ENCODE measurements at regions not wholly inside any gene's neighbourhood (a gene's known extent, or its start where the extent isn't known, plus 50 kb on each side); places are given as distances from the start of the nearest gene placed in this dataset.
"Not testable (repeated sequence)": the region's sequence is repeated elsewhere in the genome, so short reads cannot be mapped to it uniquely, and the experiment has no call there.

DNA sequence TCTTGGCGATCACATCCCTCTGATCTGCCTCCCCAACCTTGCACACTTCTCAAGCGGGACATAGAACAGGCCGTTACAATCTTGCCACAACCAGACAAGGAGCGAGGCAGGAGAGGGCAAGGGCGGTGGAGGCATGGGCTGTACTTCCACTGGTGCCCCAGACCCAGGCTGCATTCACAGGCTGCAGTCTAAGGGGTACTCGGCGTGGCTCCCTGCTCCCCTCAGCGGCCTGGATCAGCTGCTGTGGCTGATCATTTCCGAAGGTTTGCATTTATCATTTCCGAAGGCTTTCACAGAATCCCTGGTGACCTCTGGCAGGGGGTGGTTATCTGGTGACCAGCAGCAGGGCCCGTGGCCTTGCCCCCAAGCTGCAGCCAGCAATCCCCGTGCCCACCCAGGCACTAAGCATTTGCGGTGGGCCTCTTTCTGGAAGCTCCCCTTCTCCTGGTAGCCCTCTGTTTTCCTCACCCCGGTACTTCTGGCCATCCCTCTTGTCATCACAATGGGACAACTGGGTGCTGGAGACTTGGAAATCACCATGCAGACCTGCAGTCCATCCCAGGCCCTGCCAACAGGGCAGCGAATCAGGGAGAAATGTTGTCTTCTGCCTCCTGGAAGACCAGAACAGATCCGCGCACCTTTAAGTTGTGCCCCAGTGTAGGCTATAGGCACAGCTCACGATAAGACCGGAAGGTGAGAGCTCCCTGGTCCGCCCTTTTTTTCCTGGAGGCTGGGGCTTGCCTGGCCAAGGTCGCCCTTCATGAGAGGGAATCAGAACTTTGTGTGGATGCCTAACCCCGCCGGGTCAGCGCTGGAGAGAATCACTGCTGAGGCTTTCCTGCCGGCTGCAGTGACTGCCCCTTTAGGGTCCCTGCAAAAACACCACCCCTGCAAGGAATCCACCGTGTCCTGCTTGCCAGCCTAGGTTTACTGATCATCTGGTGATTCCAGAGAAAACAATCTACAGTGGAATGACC lies 1739.1 kb downstream of the TP53TG3F start:
- Mint-ChIP-seq H3K27ac (no peak overlapping the region), H3K9me3 (peaks cover 11% of the 10 kb centered on the region), H3K27me3 (no peaks in the 10 kb centered on the region)

DNA sequence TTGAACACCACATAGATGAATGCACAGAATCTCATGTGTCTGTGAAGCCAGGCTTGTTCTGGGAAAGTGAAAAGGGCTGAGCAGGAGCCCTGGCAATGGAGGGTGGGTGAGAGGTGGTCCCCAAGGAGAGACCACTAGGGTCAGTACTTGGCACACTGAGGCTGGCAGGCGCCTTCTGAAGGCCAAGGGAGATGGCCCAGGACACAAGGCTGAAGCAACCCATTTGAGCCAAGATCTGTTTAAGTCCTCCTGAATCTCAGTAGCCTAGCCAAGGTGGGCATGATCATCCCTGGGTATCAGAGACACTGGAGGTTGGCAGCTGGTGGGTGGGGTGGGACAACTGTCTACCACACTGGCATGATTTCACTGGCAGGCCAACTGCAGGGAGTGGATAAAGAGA lies 1741.2 kb downstream of the TP53TG3F start:
- Mint-ChIP-seq H3K27me3 (no peaks in the 10 kb centered on the region), H3K27ac (no peak overlapping the region), H3K4me1 (no peaks in the 10 kb centered on the region), H3K4me3 (no peak overlapping the region), H3K36me3 (no peaks in the 10 kb centered on the region), H3K9me3 (peaks cover 7% of the 10 kb centered on the region)
- no peak for DNase-seq

More for the DNA sequence above, 1739.1 kb downstream of the TP53TG3F start:
- Mint-ChIP-seq H3K36me3 (no peaks in the 10 kb centered on the region), H3K4me3 (no peak overlapping the region), H3K4me1 (no peaks in the 10 kb centered on the region)
- no peak for DNase-seq

DNA sequence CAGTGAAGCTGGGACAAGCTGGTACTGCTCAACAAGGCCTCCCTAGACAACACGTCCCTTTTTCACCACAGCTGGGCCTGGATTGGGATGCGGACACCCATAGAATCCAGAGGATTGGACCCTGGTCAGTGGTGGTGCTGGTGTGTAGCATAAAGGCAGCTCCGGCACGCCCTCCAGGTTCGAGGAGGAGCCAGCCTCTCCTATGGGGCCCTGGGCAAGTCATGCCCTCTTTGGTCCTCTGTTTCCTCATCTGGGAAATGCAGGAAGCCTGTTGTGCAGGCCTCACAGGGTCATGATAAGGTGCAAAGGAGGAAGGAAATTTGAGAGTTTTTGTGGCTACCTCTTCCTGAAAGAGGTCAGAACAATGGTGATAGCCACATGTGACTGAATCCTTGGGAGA lies 1741.7 kb downstream of the TP53TG3F start:
- H3K36me3 Mint-ChIP-seq = no peaks in the 10 kb centered on the region
- no peak overlapping the region for H3K4me3 Mint-ChIP-seq
- H3K27me3 Mint-ChIP-seq = no peaks in the 10 kb centered on the region
- no peak for DNase-seq
- H3K27ac Mint-ChIP-seq = no peak overlapping the region
- no peaks in the 10 kb centered on the region for H3K4me1 Mint-ChIP-seq
- H3K9me3 Mint-ChIP-seq = peaks cover 8% of the 10 kb centered on the region

DNA sequence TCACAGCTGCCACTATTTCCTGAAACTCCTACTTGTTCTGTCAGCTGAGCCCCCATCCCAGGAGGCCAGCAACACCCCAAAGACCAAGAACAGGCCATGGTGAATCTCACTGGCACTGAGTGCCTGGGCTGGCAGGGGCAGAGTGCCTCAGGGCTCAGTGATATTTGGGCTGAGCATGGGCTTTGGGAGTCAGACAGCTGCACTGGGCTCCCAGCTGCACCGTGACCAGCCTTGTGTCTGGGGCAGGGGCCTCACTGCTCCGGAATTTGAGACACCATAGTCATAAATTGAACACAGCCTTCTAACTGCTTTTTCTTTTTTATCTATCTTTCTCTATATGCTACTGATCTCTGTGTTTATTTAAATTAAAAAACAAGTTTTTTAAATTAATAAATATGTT lies 1744.2 kb downstream of the TP53TG3F start:
- Mint-ChIP-seq H3K4me1 (no peaks in the 10 kb centered on the region), H3K4me3 (no peak overlapping the region), H3K27me3 (no peaks in the 10 kb centered on the region), H3K27ac (no peak overlapping the region), H3K9me3 (peaks cover 9% of the 10 kb centered on the region), H3K36me3 (no peaks in the 10 kb centered on the region)
- DNase-seq = no peak

DNA sequence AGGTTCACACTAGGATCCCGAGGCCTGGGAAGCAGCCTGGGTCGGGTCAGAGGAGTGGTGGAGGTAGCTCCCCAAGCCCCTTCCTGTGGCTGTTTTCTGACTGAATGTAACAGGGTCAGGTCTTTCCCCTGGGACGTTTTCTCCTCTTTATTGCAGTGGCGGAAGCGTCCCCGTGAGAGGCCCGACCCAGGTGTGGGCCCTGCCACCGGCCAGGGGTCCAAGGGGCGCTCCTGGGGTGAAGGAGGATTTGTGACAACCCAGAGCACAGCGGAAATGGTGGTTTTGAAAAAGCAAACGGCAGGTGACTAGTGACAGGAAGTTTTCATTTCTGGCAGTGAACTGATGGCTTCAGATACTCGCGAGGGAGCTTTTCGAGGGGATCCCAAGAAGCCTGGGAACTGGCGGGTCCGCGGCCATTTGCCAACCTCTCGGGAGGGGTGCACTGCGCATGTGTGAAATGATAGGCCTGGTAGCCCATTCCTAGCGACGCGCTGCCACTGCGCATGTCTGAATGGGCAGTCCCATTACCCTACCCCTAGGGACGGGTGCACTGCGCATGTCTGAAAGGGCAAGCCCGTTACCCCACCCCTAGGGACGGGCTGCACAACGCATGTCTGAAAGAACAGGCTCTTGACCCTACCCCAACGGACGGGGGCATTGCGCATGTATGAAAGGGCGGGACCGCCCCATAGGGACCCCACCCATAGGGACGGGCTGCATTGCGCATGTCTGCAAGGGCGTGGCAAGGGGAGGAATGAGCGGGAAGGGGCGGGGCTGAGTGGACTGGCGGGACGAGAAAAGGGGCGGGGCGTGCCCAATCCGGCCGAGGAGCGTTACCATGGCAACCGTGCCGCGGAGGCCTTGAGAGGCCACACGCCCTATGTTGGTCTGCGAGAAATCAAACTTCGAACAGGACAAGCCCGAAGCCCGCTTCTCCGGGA lies 1747.9 kb downstream of the TP53TG3F start:
- Mint-ChIP-seq H3K4me3 (no peak overlapping the region), H3K27me3 (no peaks in the 10 kb centered on the region), H3K27ac (no peak overlapping the region), H3K9me3 (peaks cover 6% of the 10 kb centered on the region), H3K36me3 (no peaks in the 10 kb centered on the region), H3K4me1 (no peaks in the 10 kb centered on the region)
- DNase-seq = no peak

DNA sequence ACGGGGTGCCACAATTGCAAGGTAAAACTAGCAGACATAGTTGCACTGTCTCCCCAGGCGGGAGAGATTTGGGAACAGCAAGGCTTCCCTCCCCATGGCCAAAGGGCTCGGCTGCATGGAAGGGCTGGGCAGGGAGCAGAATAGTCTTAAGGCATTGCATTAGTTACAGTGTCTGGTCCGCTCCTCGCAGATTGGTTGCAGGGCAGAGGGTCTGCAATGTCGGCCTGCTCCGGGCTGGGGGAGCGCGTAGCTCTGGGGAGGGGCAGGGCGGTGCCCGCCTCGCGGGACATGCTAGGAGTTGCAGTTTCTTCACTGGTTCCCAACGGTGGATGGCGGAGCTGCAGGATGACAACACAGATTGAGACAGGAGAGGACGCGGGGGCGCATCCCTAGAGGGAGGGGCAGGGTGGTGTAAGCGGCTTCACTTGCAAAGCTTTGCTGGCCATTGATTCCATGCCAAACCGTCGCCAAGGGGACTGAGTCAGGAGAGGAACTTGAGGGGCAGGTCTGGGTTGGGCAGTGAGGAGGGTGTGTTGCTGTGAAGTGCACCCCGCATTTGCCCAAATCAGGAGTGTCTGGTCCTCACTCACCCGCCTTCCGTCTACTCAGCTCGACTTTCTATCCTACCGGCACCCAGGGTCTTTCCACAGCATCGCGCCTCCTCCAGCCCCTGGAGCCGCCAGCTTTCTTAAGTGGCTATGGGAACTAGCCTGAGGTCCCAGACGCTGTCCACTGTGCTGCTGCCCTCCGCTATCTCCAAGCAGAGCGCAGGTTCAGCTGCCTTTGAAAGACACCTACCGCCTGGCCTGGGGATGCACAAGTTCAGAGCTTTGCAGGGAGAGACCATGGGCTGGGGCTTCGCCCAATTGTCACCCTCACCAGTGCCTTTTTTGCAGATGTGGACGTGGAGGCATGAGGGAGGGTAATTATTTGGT lies 1748.9 kb downstream of the TP53TG3F start:
- H3K27ac Mint-ChIP-seq = no peak overlapping the region
- H3K4me3 Mint-ChIP-seq = no peak overlapping the region
- no peaks in the 10 kb centered on the region for H3K27me3 Mint-ChIP-seq
- H3K4me1 Mint-ChIP-seq = no peaks in the 10 kb centered on the region
- no peaks in the 10 kb centered on the region for H3K36me3 Mint-ChIP-seq
- peaks cover 6% of the 10 kb centered on the region for H3K9me3 Mint-ChIP-seq
- no peak for DNase-seq

DNA sequence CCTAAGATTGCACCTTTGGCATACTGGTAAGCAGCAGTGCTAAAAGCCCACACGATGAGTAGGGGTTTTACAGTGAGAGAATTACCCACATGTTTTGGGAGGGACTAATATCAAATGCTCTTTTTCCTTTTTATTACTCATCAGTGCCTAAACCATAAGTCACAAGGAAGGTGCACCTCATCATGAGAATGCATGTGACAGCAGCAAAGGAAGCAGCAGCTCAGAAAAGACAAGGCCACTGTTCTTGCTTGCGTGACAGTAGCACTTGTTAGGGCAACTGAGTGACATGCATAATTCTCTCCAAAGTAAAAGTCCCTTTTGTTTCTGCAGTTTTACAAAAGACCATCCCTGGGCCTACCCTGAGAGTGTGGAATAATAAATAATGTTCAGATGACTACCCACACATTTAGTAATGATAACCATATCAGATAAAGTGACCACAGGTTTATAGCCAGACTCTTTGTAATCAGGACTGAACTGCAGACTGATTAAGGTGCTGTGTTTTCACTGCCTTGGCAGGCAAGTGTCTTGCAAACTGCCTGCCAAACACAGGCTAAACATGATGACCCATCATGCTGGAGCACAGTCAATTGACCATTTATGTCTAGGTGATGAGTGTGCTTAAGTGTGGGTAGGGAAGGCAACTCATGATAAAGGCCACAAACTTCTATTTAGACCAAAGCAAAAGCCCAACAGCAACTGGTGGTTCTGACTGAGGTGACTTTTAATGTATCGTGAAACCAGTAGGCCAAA lies 1751.4 kb downstream of the TP53TG3F start:
- Mint-ChIP-seq H3K4me3 (no peak overlapping the region), H3K27ac (no peak overlapping the region), H3K27me3 (no peaks in the 10 kb centered on the region), H3K36me3 (no peaks in the 10 kb centered on the region), H3K9me3 (peaks cover 9% of the 10 kb centered on the region), H3K4me1 (no peaks in the 10 kb centered on the region)
- no peak for DNase-seq

DNA sequence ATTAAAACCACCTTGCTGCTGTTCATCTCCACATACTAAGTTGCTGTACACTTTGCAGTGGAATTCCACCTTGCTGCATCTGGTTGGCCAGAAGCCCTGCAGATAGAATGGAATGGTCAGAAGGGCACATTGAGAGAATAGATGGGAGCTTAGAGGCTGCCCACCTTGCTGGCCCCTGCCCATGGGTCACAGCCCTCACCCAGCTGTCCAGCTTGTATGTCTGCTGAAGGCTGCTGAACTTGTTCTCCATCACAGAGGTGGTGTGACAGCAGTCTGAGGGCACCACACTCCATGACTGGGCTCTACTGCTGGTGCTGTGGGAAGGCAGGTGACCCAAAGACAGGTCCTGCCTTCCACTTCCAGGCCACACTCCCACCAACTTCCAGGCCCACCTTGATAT lies 1755.4 kb downstream of the TP53TG3F start:
- Mint-ChIP-seq H3K27me3 (no peaks in the 10 kb centered on the region), H3K36me3 (no peaks in the 10 kb centered on the region), H3K4me3 (no peak overlapping the region), H3K27ac (no peak overlapping the region), H3K4me1 (no peaks in the 10 kb centered on the region), H3K9me3 (peaks cover 13% of the 10 kb centered on the region)
- DNase-seq = no peak

DNA sequence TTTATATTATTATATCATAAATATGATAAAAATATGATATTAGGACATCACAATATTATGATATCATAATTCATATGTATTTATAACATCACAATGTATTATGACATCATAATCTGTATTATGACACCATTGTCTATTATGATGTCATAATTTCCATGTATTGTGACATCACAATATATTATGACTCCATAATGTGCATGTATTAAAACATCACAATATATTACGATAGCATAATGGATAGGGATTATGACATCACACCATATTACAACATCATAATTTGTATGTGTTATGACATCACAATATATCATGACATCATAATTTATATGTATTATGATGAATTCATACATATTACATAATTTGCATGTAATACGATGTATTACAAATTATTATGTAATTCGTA lies 1755.9 kb downstream of the TP53TG3F start:
- no peaks in the 10 kb centered on the region for H3K4me1 Mint-ChIP-seq
- H3K9me3 Mint-ChIP-seq = peaks cover 11% of the 10 kb centered on the region
- no peak overlapping the region for H3K27ac Mint-ChIP-seq
- DNase-seq = no peak
- no peaks in the 10 kb centered on the region for H3K27me3 Mint-ChIP-seq
- no peak overlapping the region for H3K4me3 Mint-ChIP-seq
- H3K36me3 Mint-ChIP-seq = no peaks in the 10 kb centered on the region

DNA sequence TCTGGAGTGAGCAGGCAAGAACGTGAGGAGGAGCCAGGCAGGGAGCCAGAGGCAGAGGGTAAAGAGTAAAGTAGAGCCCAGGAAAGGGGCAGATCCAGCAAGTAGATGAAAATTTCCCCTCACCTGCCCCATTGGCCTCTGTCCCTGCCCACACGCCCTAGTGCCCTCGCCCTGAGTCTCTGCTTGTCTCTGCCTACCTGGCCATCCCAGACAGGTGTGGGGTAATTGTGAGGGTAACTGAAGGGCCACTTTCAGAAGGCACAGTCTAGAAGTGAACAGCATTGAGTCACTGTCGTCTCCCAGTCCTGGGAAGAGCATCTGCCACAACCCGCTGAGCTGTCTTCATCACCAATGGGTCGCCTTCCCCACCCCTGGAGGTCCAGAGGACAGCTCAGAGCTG lies 1756.8 kb downstream of the TP53TG3F start:
- H3K36me3 Mint-ChIP-seq, H3K27me3 Mint-ChIP-seq, DNase-seq, H3K27ac Mint-ChIP-seq, H3K4me1 Mint-ChIP-seq, H3K4me3 Mint-ChIP-seq: not testable (repeated sequence)
- H3K9me3 Mint-ChIP-seq = peaks cover 13% of the 10 kb centered on the region

DNA sequence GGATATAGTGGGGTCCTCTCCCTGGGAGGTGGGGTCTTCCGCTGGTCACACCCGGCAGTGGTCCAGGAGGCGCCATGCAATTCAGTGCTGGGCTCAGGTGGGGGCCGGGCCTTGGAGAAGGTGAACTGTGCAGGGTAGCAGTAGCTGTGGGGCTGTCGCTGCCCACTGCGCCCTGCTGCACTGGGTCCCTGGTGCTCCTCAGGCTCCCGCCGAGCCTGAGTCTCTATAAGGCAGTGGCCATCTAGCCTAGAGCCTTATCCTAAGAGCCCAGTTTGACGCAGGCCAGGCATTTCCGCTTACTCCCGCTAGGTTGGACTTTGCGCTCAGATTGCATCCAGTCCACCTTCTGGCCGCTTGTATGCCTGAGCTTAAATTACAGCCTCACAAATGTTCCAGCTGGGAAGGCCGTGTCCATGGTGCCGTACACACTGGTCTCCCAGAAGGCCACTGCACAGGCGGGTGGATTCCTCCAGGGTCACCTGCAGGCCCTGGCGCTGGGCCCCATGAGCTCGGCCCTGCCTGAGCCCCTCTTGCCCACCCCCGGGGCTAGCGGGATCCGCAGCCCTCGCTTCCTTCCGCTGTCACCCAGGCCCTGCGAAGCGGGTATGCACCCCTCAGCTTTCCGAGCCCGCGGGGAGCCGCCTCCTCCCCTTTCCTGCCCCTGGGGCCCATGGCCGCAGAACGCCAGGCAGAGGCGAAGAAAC lies 1762.2 kb downstream of the TP53TG3F start:
- no peaks in the 10 kb centered on the region for H3K4me1 Mint-ChIP-seq
- DNase-seq = no peak
- no peaks in the 10 kb centered on the region for H3K36me3 Mint-ChIP-seq
- no peak overlapping the region for H3K27ac Mint-ChIP-seq
- no peak overlapping the region for H3K4me3 Mint-ChIP-seq
- H3K9me3 Mint-ChIP-seq = peaks cover 17% of the 10 kb centered on the region
- no peaks in the 10 kb centered on the region for H3K27me3 Mint-ChIP-seq

DNA sequence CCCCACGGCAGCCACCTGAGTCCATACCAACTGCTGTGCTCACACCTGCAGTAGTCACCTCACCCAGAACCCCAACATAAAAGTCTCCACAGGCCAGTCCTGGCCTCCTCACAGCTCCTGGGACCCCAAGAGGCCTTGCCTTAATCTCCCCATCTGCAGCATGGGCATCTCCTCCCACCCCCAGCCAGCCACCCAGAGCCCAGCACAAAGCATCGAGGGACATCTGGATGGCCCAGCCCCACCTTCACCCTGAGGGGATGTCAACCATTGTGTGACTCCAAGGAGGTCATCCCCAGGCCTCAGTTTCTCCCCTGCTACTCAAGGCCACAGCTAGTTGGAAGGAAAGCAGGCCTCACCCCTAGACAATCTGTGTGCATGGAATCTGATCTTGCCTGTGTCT lies 1775.3 kb downstream of the TP53TG3F start:
- Mint-ChIP-seq H3K4me1 (no peaks in the 10 kb centered on the region), H3K4me3 (no peak overlapping the region), H3K27me3 (no peaks in the 10 kb centered on the region), H3K36me3 (no peaks in the 10 kb centered on the region), H3K9me3 (peaks cover 8% of the 10 kb centered on the region), H3K27ac (no peak overlapping the region)
- no peak for DNase-seq

DNA sequence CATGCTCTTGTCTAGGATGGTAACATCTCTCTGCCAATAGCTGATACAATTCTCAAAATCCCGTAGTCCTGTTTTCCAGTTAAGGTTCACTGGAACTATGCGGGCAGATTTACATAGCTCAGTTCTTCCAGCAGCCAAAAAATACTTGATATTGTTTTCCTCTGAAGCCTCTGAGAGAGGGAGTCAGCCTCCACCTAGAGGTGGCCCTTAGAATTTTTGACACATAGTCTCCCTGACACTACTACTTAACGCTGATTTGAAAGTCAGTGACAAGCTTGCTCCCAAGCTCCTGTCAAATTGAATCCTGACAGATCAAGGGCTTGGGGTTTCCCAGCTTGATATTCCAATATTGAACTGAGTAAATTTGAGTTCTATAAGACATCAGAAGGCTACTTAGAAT lies 1780.1 kb downstream of the TP53TG3F start:
- Mint-ChIP-seq H3K9me3 (peaks cover 7% of the 10 kb centered on the region), H3K27ac (no peak overlapping the region), H3K36me3 (no peaks in the 10 kb centered on the region), H3K4me3 (no peak overlapping the region), H3K27me3 (no peaks in the 10 kb centered on the region), H3K4me1 (no peaks in the 10 kb centered on the region)
- DNase-seq = no peak

Measured in activated naive CD8-positive, alpha-beta T cell treated with anti-CD3 and anti-CD28 coated beads for 36 hours (primary cell).